IMR-90 (cell line): ENCODE measurements at regions not wholly inside any gene's neighbourhood (a gene's known extent, or its start where the extent isn't known, plus 50 kb on each side); places are given as distances from the start of the nearest gene placed in this dataset.

Experiments used
- ATAC-seq: fragments of 200-7000 bp; cut with Tn5 transposase; 2 replicates; pipeline ENCODE4 v1.9.1; 2020; ENCODE audit warnings: low read depth, mild to moderate bottlenecking, moderate library complexity
- BruUV-seq: library from RNA; stranded (reverse); fragments of 400-500 nt; replicated peaks from 2 replicates; lab custom pipeline; 2021; lab: Mats Ljungman, UMichigan
- CTCF ChIA-PET: fragments of 300-600 bp; formaldehyde crosslinking; extraction: SDS; loops from one replicate; lab custom pipeline; 2021; ENCODE audit warnings: antibody characterized with exemption; lab: Yijun Ruan, JAX
- POLR2A ChIA-PET: fragments of 300-600 bp; sonication (Branson Sonifier 250); formaldehyde crosslinking; loops from one replicate; lab custom pipeline; 2022; ENCODE audit warnings: antibody characterized with exemption; ENCODE audit not compliant: unreplicated experiment; lab: Charles Lee
- DNase-seq: peaks from one replicate; pipeline ENCODE4 v3.0.0; 2013
- H2AFZ ChIP-seq: replicated peaks from 2 replicates; pipeline ENCODE3; 2013; ENCODE audit warnings: low read length, mild to moderate bottlenecking; ENCODE audit not compliant: poor library complexity
- H2AK5ac ChIP-seq: 2 replicates; pipeline ENCODE4 v1.6.1; 2013; ENCODE audit warnings: low read depth, low read length, inconsistent platforms
- H2AK9ac ChIP-seq: replicated peaks from 2 replicates; pipeline ENCODE3; 2013; ENCODE audit warnings: mild to moderate bottlenecking, low read depth, low read length, moderate library complexity; ENCODE audit not compliant: poor library complexity
- H2BK120ac ChIP-seq: 2 replicates; pipeline ENCODE4 v1.6.1; 2013; ENCODE audit warnings: low read depth, low read length, inconsistent platforms
- H2BK15ac ChIP-seq: 3 replicates; pipeline ENCODE4 v1.6.1; 2013; ENCODE audit warnings: low read depth, low read length, inconsistent platforms
- H2BK20ac ChIP-seq: 2 replicates; pipeline ENCODE4 v1.6.1; 2013; ENCODE audit warnings: low read depth, mild to moderate bottlenecking, inconsistent platforms, low read length, moderate library complexity
- H2BK5ac ChIP-seq: 2 replicates; pipeline ENCODE4 v1.6.1; 2013; ENCODE audit warnings: mild to moderate bottlenecking, low read depth, low read length, inconsistent platforms; ENCODE audit not compliant: poor library complexity, severe bottlenecking
- H3K14ac ChIP-seq: replicated peaks from 2 replicates; pipeline ENCODE4 v1.6.1; 2013; ENCODE audit warnings: low read depth, low read length, inconsistent platforms
- H3K18ac ChIP-seq: 2 replicates; pipeline ENCODE4 v1.6.1; 2013; ENCODE audit warnings: low read depth, low read length, control low read depth
- H3K23ac ChIP-seq: 2 replicates; pipeline ENCODE4 v1.6.1; 2013; ENCODE audit warnings: low read depth, low read length, inconsistent platforms
- H3K27ac ChIP-seq: 2 replicates; pipeline ENCODE4 v1.5.1; 2013; ENCODE audit warnings: mild to moderate bottlenecking, control low read depth, low read length; ENCODE audit not compliant: insufficient read depth
- H3K27me3 ChIP-seq: 2 replicates; pipeline ENCODE4 v1.6.1; 2013; ENCODE audit warnings: low read length; ENCODE audit not compliant: control insufficient read depth, insufficient read depth
- H3K36me3 ChIP-seq: 2 replicates; pipeline ENCODE4 v1.6.1; 2013; ENCODE audit warnings: low read length, mixed read lengths; ENCODE audit not compliant: control insufficient read depth, insufficient read depth
- H3K4ac ChIP-seq: 2 replicates; pipeline ENCODE4 v1.6.1; 2013; ENCODE audit warnings: low read depth, low read length, inconsistent platforms
- H3K4me1 ChIP-seq: 2 replicates; pipeline ENCODE4 v1.6.1; 2013; ENCODE audit warnings: low read length, mixed read lengths; ENCODE audit not compliant: control insufficient read depth, insufficient read depth
- H3K4me2 ChIP-seq: 2 replicates; pipeline ENCODE4 v1.6.1; 2013; ENCODE audit warnings: low read depth, mild to moderate bottlenecking, control low read depth, low read length, moderate library complexity
- H3K4me3 ChIP-seq: 2 replicates; pipeline ENCODE4 v1.5.1; 2013; ENCODE audit warnings: low read depth, mild to moderate bottlenecking, control low read depth, low read length, moderate library complexity; ENCODE audit not compliant: insufficient read depth
- H3K56ac ChIP-seq: 2 replicates; pipeline ENCODE4 v1.6.1; 2013; ENCODE audit warnings: low read length, inconsistent platforms; ENCODE audit not compliant: insufficient read depth; ENCODE audit errors: extremely low read depth
- H3K79me1 ChIP-seq, 2 experiments: 2 replicates each; pipeline ENCODE4 v1.6.1; 2013; ENCODE audit warnings: low read length in 2 of 2, inconsistent platforms in 1 of 2, low read depth in 1 of 2
- H3K9ac ChIP-seq: 2 replicates; pipeline ENCODE4 v1.6.1; 2013; ENCODE audit warnings: low read depth, low read length, control low read depth
- H3K9me1 ChIP-seq: 2 replicates; pipeline ENCODE4 v1.6.1; 2013; ENCODE audit warnings: low read length, inconsistent platforms; ENCODE audit not compliant: insufficient read depth
- H3K9me3 ChIP-seq: 2 replicates; pipeline ENCODE4 v1.6.1; 2013; ENCODE audit warnings: low read length; ENCODE audit not compliant: control insufficient read depth, insufficient read depth
- H4K20me1 ChIP-seq: 2 replicates; pipeline ENCODE4 v1.6.1; 2013; ENCODE audit warnings: low read length, inconsistent platforms; ENCODE audit not compliant: insufficient read depth
- H4K5ac ChIP-seq: 2 replicates; pipeline ENCODE4 v1.6.1; 2013; ENCODE audit warnings: mild to moderate bottlenecking, low read depth, low read length, control low read depth
- H4K8ac ChIP-seq, 2 experiments: 2 replicates each; pipeline ENCODE4 v1.6.1; 2013; ENCODE audit warnings: low read depth in 2 of 2, low read length in 2 of 2, control low read depth in 1 of 2, inconsistent platforms in 1 of 2
- H4K91ac ChIP-seq: 2 replicates; pipeline ENCODE4 v1.6.1; 2013; ENCODE audit warnings: low read depth, low read length, inconsistent platforms; ENCODE audit not compliant: insufficient read depth
- FOS ChIP-seq: fragments of 150-350 bp; IDR thresholded peaks from 2 replicates; pipeline ENCODE4 v1.6.1; 2016; ENCODE audit warnings: low read depth, low read length
- MXI1 ChIP-seq: IDR thresholded peaks from 2 replicates; pipeline ENCODE4 v1.6.1; 2012; ENCODE audit warnings: low read depth, mild to moderate bottlenecking, low read length, moderate library complexity, borderline replicate concordance
- RCOR1 ChIP-seq: IDR thresholded peaks from 2 replicates; pipeline ENCODE4 v1.6.1; 2012; ENCODE audit warnings: mild to moderate bottlenecking, low read length, improper control_type of control experiment; ENCODE audit not compliant: insufficient replicate concordance
- WGBS, 2 experiments: methylation state at CpG; one replicate each; pipeline versions ENCODE4 v1.1.5 to v1.1.7; 2013; ENCODE audit warnings: missing lambda C conversion rate in 2 of 2; ENCODE audit not compliant: insufficient read length in 1 of 2; ENCODE audit errors: extremely low coverage in 2 of 2; 5-methylcytosine and 5-hydroxymethylcytosine counted together
- dilution Hi-C: fragments of 300-500 bp; cut with HindIII; formaldehyde crosslinking; loops from one replicate; pipeline ENCODE4 v1.14.3; 2018; ENCODE audit warnings: low sequenced_read_pairs; ENCODE audit not compliant: unreplicated experiment
- in situ Hi-C: fragments of 300-500 bp; cut with MboI; formaldehyde crosslinking; loops from 3 replicates; pipeline ENCODE4 v1.14.3; 2019; ENCODE audit warnings: low sequenced_read_pairs, inconsistent platforms, mixed read lengths
- intact Hi-C: fragments of 100-400 bp; cut with micrococcal nuclease; formaldehyde crosslinking; loops from 2 replicates; pipeline ENCODE4 v1.10.0; 2022

DNA sequence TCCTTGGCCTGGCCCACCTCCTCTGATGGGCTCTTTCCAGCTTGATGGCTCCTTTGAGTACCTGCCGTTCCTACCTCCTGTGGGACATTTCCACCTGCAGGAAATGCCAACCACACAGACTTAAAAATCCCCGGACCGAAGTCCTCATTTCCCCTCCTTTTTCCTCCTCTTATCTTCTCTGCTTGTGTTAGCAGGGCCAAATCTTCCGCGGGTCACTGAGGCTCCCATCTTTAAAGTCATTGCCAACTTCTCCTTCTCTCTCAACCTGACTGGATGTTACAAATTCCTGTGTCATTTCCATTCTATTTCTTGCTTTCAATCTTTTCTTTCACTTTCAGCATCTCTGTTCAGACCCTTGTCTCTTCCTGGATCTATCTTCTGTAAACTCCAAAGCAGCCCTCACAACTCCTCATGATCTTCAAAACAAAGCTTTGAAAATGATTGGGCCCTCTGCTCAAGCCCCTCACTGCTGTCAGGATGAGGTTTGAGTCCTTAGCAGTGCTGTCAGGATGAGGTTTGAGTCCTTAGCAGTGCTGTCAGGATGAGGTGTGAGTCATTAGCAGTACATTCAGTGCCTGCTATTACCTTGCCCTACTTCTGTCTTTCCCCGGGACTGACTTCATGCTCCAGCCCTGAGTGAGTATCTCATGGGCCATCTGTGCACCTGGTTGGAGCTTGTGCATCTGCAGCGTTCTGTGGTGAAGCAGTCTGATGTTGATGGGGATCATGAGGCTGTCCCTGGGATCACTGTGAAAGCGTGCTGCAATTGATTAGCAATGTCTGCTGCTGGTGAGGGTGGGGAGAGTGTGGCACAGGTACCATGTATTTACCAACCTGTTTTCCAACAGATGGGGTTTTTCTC is 100.1 kb downstream of the IRF8 start:
- H2BK120ac ChIP-seq, result no peak overlapping the region
- H2BK5ac ChIP-seq, result no peak overlapping the region
- no peaks in the 10 kb centered on the region for H4K20me1 ChIP-seq
- H4K91ac ChIP-seq, result no peak overlapping the region
- H3K4ac ChIP-seq, result no peak overlapping the region
- no peak for ATAC-seq
- 49% methylated on average over 3 of the region's 8 CpGs; no CpG with 5 or more reads in 1 of the 2 experiments for WGBS, 2 experiments
- no peaks in the 10 kb centered on the region for H3K9me1 ChIP-seq
- in situ Hi-C loops, result no loop called here
- no peak overlapping the region for H2BK20ac ChIP-seq
- TF ChIP-seq FOS (no peak), MXI1 (no peak), RCOR1 (no peak)
- no peak overlapping the region for H3K56ac ChIP-seq
- no peak overlapping the region for H3K27ac ChIP-seq
- H3K9ac ChIP-seq, result no peak overlapping the region
- no peaks in the 10 kb centered on the region for H3K36me3 ChIP-seq
- no peak overlapping the region for H2BK15ac ChIP-seq
- peaks cover 83% of the 10 kb centered on the region for H3K27me3 ChIP-seq
- H2AFZ ChIP-seq, result no peak overlapping the region
- ChIA-PET CTCF (interaction anchor here (0.5 kb wide), 2 partner anchors 17 to 125 kb away, joined by 3 read pairs; no protein-coding TSS in a partner anchor), POLR2A (no interaction called here)
- H2AK5ac ChIP-seq, result no peak overlapping the region
- H3K4me2 ChIP-seq, result no peak overlapping the region
- no peak overlapping the region for H3K14ac ChIP-seq
- BruUV-seq, result no TSS peak
- H3K18ac ChIP-seq, result no peak overlapping the region
- no peak for DNase-seq
- intact Hi-C loops, result no loop called here
- H3K79me1 ChIP-seq, result no peaks in the 10 kb centered on the region
- no peak overlapping the region for H4K5ac ChIP-seq
- no peak overlapping the region for H3K4me3 ChIP-seq
- H3K9me3 ChIP-seq, result peaks cover 5% of the 10 kb centered on the region
- no peak overlapping the region for H2AK9ac ChIP-seq
- H4K8ac ChIP-seq, result no peak overlapping the region
- dilution Hi-C loops, result no loop called here
- no peak overlapping the region for H3K23ac ChIP-seq
- no peaks in the 10 kb centered on the region for H3K4me1 ChIP-seq
